Transverse colon (tissue), 4 donors: ENCODE measurements at regions not wholly inside any gene's neighbourhood (a gene's known extent, or its start where the extent isn't known, plus 50 kb on each side); places are given as distances from the start of the nearest gene placed in this dataset.

Experiments used
- POLR2AphosphoS5 ChIP-seq, 3 donors: sonication (generic); formaldehyde crosslinking; IDR thresholded peaks; one replicate each; pipeline ENCODE4 v1.6.1; 2016; ENCODE audit warnings: antibody characterized with exemption in 3 of 3
- TF ChIP-seq, protein P1 (sequence below), 5 experiments: fragments of 200-600 bp in 3 of 5; fragments of 450-650 bp in 2 of 5; sonication (generic) in 3 of 5; IDR thresholded peaks; 1 replicate in 2 of 5; 2 replicates in 3 of 5; pipeline ENCODE4 v1.5.1; 2016 to 2017; ENCODE audit warnings: antibody characterized with exemption in 5 of 5, inconsistent platforms in 3 of 5, mild to moderate bottlenecking in 2 of 5, moderate library complexity in 1 of 5

DNA sequence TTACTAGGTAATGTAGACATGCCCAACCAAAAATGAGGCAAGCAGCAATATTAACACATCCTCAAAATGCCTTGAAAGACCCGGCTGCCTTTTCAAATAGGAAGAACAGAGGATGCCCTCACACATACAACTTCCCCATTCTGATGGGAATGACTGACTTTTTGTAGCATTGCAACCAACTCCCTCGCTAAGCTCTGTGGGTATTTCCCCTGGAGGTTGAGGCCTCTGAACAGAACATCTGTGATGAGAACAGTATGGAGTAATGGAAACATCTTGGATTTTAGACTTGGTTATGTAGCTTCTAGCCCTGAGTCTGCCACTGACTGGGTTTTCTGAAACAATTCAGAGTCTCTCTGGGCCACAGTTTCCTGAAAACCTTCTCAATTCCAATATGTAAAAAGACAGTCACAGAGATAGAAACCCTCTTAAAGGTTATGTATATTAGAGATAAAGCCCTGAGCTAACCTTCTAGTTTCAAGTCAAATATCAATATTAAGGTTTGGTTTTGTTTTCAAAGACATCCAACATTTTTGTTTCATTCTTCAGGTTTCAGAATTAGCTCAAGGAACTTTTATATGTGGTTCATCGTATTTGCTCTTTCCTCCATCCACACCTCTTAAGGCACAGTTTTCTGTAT, 311.5 kb downstream of the SETD4 start:
- TF ChIP-seq, protein P1, sequence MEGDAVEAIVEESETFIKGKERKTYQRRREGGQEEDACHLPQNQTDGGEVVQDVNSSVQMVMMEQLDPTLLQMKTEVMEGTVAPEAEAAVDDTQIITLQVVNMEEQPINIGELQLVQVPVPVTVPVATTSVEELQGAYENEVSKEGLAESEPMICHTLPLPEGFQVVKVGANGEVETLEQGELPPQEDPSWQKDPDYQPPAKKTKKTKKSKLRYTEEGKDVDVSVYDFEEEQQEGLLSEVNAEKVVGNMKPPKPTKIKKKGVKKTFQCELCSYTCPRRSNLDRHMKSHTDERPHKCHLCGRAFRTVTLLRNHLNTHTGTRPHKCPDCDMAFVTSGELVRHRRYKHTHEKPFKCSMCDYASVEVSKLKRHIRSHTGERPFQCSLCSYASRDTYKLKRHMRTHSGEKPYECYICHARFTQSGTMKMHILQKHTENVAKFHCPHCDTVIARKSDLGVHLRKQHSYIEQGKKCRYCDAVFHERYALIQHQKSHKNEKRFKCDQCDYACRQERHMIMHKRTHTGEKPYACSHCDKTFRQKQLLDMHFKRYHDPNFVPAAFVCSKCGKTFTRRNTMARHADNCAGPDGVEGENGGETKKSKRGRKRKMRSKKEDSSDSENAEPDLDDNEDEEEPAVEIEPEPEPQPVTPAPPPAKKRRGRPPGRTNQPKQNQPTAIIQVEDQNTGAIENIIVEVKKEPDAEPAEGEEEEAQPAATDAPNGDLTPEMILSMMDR (IDR thresholded peaks at IDR 0.05), result no peak
- no peak for TF ChIP-seq POLR2AphosphoS5 (IDR thresholded peaks at IDR 0.05)
